ENCODE measurements at regions not wholly inside any gene's neighbourhood (a gene's known extent, or its start where the extent isn't known, plus 50 kb on each side); places are given as distances from the start of the nearest gene placed in this dataset.

DNA sequence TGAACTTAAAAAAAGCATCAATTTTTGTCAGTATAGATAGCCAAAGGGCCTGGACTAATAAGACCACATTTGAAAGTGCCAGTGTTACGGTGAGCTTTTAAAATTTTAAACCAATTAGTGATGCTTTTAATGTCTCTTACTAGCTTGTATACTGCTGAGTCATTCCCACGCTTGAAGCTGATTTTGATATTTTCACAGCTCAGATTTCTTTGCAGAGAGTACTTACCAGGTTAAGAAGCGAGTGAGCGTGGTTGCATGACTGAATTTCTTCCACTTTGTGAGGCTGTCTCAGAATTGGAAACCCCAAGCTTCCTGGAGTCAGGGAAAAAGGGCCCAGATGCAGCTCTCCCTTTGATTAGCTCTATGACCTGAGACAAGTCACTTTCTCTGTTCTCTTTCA is 74.5 kb upstream of the NBEA start:
- Histone ChIP-seq H3K9me3 (ENCODE audit: insufficient read depth, low read length) (no peaks in the 10 kb centered on the region), H3K27ac (ENCODE audit: low read length) (no peak overlapping the region), H3K9ac (ENCODE audit: low read length) (no peak overlapping the region), H3K4me2 (ENCODE audit: low read length) (no peak overlapping the region), H3K4me1 (ENCODE audit: low read length) (peaks cover 6% of the 10 kb centered on the region), H3K79me2 (ENCODE audit: low read length) (no peaks in the 10 kb centered on the region), H4K20me1 (ENCODE audit: insufficient read depth, low read length) (no peaks in the 10 kb centered on the region), H2AFZ (ENCODE audit: low read depth, low read length) (peak overlapping the region; percentile 32; the same call in 1 of the 2 replicates), H3K36me3 (replicated peaks; ENCODE audit: low read depth, low read length) (no peaks in the 10 kb centered on the region), H3K4me3 (ENCODE audit: low read length) (no peak overlapping the region), H3K27me3 (ENCODE audit: low read depth, low read length) (no peaks in the 10 kb centered on the region)
- no peak for TF ChIP-seq EZH2phosphoT487 (IDR thresholded peaks at IDR 0.05; ENCODE audit: low read depth)
- TF ChIP-seq, protein P1, sequence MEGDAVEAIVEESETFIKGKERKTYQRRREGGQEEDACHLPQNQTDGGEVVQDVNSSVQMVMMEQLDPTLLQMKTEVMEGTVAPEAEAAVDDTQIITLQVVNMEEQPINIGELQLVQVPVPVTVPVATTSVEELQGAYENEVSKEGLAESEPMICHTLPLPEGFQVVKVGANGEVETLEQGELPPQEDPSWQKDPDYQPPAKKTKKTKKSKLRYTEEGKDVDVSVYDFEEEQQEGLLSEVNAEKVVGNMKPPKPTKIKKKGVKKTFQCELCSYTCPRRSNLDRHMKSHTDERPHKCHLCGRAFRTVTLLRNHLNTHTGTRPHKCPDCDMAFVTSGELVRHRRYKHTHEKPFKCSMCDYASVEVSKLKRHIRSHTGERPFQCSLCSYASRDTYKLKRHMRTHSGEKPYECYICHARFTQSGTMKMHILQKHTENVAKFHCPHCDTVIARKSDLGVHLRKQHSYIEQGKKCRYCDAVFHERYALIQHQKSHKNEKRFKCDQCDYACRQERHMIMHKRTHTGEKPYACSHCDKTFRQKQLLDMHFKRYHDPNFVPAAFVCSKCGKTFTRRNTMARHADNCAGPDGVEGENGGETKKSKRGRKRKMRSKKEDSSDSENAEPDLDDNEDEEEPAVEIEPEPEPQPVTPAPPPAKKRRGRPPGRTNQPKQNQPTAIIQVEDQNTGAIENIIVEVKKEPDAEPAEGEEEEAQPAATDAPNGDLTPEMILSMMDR (IDR thresholded peaks at IDR 0.05; ENCODE audit: low read depth, low read length) = no peak

DNA sequence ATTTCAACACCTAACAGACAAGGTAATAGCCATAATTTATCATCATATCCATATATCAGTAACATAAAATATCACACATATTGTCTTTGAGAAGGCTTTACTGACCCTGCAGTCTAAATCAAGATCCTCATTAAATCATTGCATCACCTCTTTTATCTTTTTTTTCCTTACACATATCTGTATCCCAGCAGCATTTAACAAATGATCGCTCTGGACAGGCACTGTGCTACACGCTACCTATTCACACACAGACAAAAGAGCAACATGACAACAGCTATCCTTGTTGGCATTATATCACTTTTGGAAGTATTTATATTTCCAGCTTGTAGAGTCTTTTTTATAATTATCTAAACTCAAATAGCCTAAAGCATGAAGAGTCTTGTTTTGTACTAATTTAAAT is 73.3 kb upstream of the NBEA start:
- Histone ChIP-seq H2AFZ (ENCODE audit: low read depth, low read length) (no peak overlapping the region), H3K36me3 (replicated peaks; ENCODE audit: low read depth, low read length) (no peaks in the 10 kb centered on the region), H3K9me3 (ENCODE audit: insufficient read depth, low read length) (no peaks in the 10 kb centered on the region), H3K79me2 (ENCODE audit: low read length) (no peaks in the 10 kb centered on the region), H3K27me3 (ENCODE audit: low read depth, low read length) (no peaks in the 10 kb centered on the region), H3K4me2 (ENCODE audit: low read length) (no peak overlapping the region), H3K4me1 (ENCODE audit: low read length) (peaks cover 6% of the 10 kb centered on the region), H3K9ac (ENCODE audit: low read length) (no peak overlapping the region), H3K27ac (ENCODE audit: low read length) (no peak overlapping the region), H3K4me3 (ENCODE audit: low read length) (no peak overlapping the region), H4K20me1 (ENCODE audit: insufficient read depth, low read length) (no peaks in the 10 kb centered on the region)
- TF ChIP-seq EZH2phosphoT487 (IDR thresholded peaks at IDR 0.05; ENCODE audit: low read depth) = no peak
- TF ChIP-seq, protein P1 (IDR thresholded peaks at IDR 0.05; ENCODE audit: low read depth, low read length) = no peak

DNA sequence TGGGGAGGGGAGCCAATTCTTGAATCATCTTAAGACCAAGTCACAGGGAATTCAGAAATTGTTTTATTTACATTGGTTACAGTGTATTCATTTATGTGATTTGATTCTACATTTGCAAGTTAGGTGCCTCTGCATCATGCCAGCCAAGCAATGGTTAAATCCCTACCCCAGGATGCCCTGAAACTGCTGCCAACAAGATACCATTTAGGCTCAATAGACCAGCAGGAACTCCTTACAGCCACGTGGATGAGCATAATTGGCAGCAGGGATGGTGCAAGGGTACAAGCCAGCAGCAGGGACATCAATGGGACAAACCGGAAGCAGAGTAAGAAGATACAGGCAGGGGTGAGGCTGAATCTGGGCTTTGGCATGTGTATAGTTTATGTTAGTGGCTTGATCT is 72.4 kb upstream of the NBEA start:
- TF ChIP-seq EZH2phosphoT487 (IDR thresholded peaks at IDR 0.05; ENCODE audit: low read depth) = no peak
- TF ChIP-seq, protein P1 (IDR thresholded peaks at IDR 0.05; ENCODE audit: low read depth, low read length) = no peak
- no peaks in the 10 kb centered on the region for H3K27me3 ChIP-seq (ENCODE audit: low read depth, low read length)
- no peak overlapping the region for H3K9ac ChIP-seq (ENCODE audit: low read length)
- H3K4me2 ChIP-seq (ENCODE audit: low read length) = no peak overlapping the region
- H2AFZ ChIP-seq (ENCODE audit: low read depth, low read length) = no peak overlapping the region
- H3K79me2 ChIP-seq (ENCODE audit: low read length) = no peaks in the 10 kb centered on the region
- H4K20me1 ChIP-seq (ENCODE audit: insufficient read depth, low read length) = no peaks in the 10 kb centered on the region
- H3K4me1 ChIP-seq (ENCODE audit: low read length) = peaks cover 12% of the 10 kb centered on the region
- no peak overlapping the region for H3K27ac ChIP-seq (ENCODE audit: low read length)
- no peaks in the 10 kb centered on the region for H3K36me3 ChIP-seq (replicated peaks; ENCODE audit: low read depth, low read length)
- no peaks in the 10 kb centered on the region for H3K9me3 ChIP-seq (ENCODE audit: insufficient read depth, low read length)
- no peak overlapping the region for H3K4me3 ChIP-seq (ENCODE audit: low read length)

DNA sequence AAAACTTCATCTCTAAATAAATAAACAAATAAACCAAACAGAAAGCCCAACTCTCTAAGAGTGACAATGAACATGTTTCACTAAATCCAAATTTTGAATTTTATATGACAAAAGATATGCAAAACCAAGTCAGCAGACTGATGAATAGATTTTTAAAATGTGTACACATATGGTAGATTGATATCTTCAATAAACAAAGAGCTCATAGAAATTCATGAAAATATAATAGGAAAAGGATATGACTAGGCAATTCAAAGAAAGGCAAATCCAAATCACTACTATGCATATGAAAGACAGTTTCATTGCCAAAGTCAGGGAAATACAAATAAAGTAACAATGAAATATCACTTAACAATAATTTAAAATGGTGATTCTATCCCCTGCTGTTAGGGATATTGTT is 63.7 kb upstream of the NBEA start:
- Histone ChIP-seq H3K4me2 (ENCODE audit: low read length) (no peak overlapping the region), H3K9me3 (ENCODE audit: insufficient read depth, low read length) (no peaks in the 10 kb centered on the region), H3K27ac (ENCODE audit: low read length) (no peak overlapping the region), H3K27me3 (ENCODE audit: low read depth, low read length) (no peaks in the 10 kb centered on the region), H3K36me3 (replicated peaks; ENCODE audit: low read depth, low read length) (no peaks in the 10 kb centered on the region), H3K79me2 (ENCODE audit: low read length) (no peaks in the 10 kb centered on the region), H3K4me1 (ENCODE audit: low read length) (peaks cover 6% of the 10 kb centered on the region), H4K20me1 (ENCODE audit: insufficient read depth, low read length) (no peaks in the 10 kb centered on the region), H2AFZ (ENCODE audit: low read depth, low read length) (no peak overlapping the region), H3K4me3 (ENCODE audit: low read length) (no peak overlapping the region), H3K9ac (ENCODE audit: low read length) (no peak overlapping the region)
- no peak for TF ChIP-seq EZH2phosphoT487 (IDR thresholded peaks at IDR 0.05; ENCODE audit: low read depth)
- TF ChIP-seq, protein P1 (IDR thresholded peaks at IDR 0.05; ENCODE audit: low read depth, low read length) = no peak

All from OCI-LY3 (cell line).